HG02678 (cell line): ENCODE measurements at regions not wholly inside any gene's neighbourhood (a gene's known extent, or its start where the extent isn't known, plus 50 kb on each side); places are given as distances from the start of the nearest gene placed in this dataset.
"Not testable (repeated sequence)": the region's sequence is repeated elsewhere in the genome, so short reads cannot be mapped to it uniquely, and the experiment has no call there.

ENCODE experiments used
- ATAC-seq: cut with Tn5 transposase; IDR thresholded peaks from one replicate; pipeline ENCODE4 v1.9.1; 2021; ENCODE audit warnings: mild to moderate bottlenecking, moderate library complexity; ENCODE audit not compliant: unreplicated experiment

GRCh38 chr1:41994195-41994894, 75.6 kb upstream of the HIVEP3 start:
- ATAC-seq, result no peak

DNA sequence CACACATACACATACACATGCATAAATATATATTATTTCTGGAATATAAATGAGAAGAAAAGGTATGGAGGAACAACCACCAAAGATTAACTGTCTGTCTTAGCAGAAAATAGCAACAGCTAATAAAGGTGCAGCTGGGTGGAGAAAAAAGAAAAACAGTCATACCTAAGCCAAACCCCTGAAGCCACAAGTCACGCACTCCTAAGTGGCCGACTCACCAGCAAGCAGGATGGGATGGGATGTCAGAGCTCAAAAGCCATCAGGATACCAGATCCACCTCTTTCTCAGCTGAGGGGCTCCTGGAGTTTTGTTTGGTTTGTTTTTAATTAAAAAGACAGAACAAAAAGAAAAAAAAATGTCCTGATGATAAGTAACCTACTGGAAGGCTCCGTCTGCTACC, 64.7 kb upstream of the HIVEP3 start:
- no peak for ATAC-seq

- no peak for ATAC-seq
Observed at GRCh38 chr1:41981796-41982195, 63.1 kb upstream of the HIVEP3 start.

DNA sequence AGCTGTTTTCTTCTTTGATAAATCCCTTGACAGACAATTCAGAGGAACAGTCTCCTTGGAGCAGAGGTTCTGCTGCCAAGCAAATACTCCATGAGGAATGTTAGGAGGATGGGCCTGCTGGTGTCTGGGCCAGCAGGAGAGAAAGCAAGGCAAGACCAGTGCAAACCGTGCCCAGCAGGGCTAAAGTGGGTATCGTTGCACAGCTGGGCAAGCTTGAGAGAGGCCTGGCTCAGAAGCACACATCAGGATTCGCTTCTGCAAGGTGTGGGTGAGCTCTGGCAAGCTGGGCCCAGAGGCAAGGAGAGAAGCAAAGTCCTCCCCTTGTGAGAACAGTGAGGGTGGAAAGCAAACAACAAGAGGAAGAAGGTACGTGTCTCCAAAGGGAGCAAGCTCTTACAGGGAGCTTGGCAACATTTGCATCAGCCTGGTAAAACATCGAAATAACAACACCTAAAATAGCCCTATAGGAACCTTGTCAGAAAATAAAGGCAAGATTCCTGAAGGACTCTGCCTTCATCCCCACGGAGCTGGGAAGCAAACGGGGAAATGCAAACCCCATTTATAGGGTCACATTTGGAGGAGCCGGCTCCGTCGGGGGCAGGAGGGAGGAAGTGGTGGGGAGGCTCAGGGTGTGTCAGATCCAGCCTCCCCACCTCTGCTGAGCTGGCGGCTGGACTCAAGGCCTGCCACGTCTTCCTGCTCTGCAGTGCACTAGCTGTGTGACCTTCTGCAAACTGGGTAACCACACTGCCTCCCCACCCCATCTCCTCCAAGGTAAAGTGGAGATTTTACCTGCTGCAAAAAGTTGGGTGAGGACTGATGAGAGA, 62.3 kb upstream of the HIVEP3 start:
- ATAC-seq, result no peak

DNA sequence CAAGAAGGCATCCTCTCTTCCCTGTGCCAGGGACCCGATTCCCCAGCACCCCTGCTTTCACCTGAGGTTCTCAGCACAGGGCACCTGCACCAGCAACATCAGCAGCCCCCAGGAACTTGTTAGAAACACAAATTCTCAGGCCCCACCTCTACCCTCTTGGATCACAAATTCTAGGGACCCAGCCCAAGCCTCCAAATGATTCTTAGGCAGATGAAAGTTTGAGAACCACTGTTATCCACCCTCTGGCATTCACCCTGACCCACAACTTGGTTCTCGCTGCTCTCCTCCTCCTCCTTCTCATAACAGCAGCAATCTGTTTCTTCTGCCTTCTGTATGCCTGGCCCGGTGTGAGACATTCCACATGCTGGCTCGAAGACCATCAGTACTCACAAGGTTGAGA, 60.3 kb upstream of the HIVEP3 start:
- ATAC-seq, result no peak

GRCh38 chr1:41977326-41977725, 58.6 kb upstream of the HIVEP3 start:
- no peak for ATAC-seq

- no peak for ATAC-seq
Observed at GRCh38 chr1:41976671-41977070, 57.9 kb upstream of the HIVEP3 start.

DNA sequence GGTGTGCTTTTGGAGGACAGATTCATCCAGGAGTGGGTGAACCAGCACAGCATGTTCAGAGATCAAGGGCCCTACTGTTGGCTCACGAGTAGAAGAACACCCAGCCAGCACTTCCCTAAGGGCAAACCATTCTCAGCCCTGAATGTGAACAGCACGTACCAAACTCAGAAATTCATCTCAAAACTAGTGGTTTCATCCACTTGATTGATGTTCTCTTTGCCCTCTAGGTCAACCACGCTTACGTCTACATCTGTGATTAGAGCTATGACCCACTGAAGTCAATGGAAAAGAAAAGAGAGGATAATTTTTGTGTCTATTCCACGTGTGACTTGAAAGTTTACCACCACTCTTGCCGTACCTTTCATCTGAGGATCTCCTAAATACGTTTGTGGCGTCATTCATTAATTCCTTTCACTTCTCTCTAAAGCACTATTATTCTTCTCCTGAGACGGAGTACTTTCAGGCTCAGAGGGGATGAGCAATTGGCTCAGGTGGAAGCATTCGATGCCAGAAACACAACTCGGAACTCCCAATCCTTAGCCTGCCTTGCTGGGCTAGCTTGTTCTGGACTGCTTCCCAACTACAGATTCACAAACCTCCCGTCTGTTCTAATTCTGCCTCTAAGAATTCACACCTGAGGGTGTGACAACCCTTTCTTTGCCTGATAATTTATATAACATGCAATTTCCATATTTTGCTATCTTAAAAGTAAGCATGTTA, 57.3 kb upstream of the HIVEP3 start:
- no peak for ATAC-seq

- no peak for ATAC-seq
Observed at GRCh38 chr1:41975121-41975520, 56.4 kb upstream of the HIVEP3 start.

DNA sequence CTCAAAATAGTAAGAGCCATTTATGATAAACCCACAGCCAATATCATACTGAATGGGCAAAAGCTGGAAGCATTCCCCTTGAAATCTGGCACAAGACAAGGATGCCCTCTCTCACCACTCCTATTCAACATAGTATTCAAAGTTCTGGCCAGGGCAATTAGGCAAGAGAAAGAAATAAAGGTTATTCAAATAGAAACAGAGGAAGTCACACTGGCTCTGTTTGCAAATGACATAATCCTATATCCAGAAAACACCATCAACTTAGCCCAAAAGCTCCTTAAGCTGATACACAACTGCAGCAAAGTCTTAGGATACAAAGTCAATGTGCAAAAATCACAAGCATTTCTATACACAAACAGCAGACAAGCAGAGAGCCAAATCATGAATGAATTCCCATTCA, 49.8 kb upstream of the HIVEP3 start:
- not testable (repeated sequence) for ATAC-seq
